ENCODE measurements at regions not wholly inside any gene's neighbourhood (a gene's known extent, or its start where the extent isn't known, plus 50 kb on each side); places are given as distances from the start of the nearest gene placed in this dataset.

- no peak for DNase-seq (ENCODE audit: low read depth in 2 of 2)
These were observed 58.9 kb upstream of the RREB1 start for GRCh38 chr6:7048894-7049293.

- DNase-seq (ENCODE audit: low read depth in 2 of 2) = no peak
These were observed 57.8 kb upstream of the RREB1 start for GRCh38 chr6:7050004-7050403.

- peak in 1 of 2 donors; percentile 33 for DNase-seq (ENCODE audit: low read depth in 2 of 2)
These were observed 56.6 kb upstream of the RREB1 start for GRCh38 chr6:7050872-7051779.

- peak in 1 of 2 donors; percentile 34 for DNase-seq (ENCODE audit: low read depth in 2 of 2)
These were observed 55.9 kb upstream of the RREB1 start for GRCh38 chr6:7051780-7052442.

GRCh38 chr6:7052443-7053011 lies 55.2 kb upstream of the RREB1 start:
- DNase-seq (ENCODE audit: low read depth in 2 of 2) = no peak

GRCh38 chr6:7053125-7053774 lies 54.5 kb upstream of the RREB1 start:
- no peak for DNase-seq (ENCODE audit: low read depth in 2 of 2)

Measured in dermis microvascular lymphatic vessel endothelial cell (primary cell).